Sigmoid colon (tissue), 6 donors: ENCODE measurements at regions not wholly inside any gene's neighbourhood (a gene's known extent, or its start where the extent isn't known, plus 50 kb on each side); places are given as distances from the start of the nearest gene placed in this dataset.

ENCODE experiments used
- DNase-seq: peaks from one replicate; pipeline ENCODE4 v3.0.0-alpha.2; 2019
- H3K27ac ChIP-seq, 4 donors: fragments of 200-600 bp; sonication (generic); one replicate each; pipeline ENCODE4 v1.5.1; 2016 to 2019; ENCODE audit warnings: mild to moderate bottlenecking in 1 of 4
- H3K27me3 ChIP-seq, 3 donors: fragments of 200-600 bp; sonication (generic); one replicate each; pipeline ENCODE4 v1.5.1; 2019; ENCODE audit warnings: mild to moderate bottlenecking in 1 of 3
- H3K36me3 ChIP-seq, 4 donors: fragments of 200-600 bp; sonication (generic); one replicate each; pipeline ENCODE4 v1.5.1; 2016 to 2019
- H3K4me1 ChIP-seq, 4 donors: fragments of 200-600 bp; sonication (generic); one replicate each; pipeline ENCODE4 v1.5.1; 2017 to 2019
- H3K4me3 ChIP-seq, 4 donors: fragments of 200-600 bp; sonication (generic); one replicate each; pipeline ENCODE4 v1.5.1; 2017 to 2019; ENCODE audit warnings: mild to moderate bottlenecking in 2 of 4, moderate library complexity in 1 of 4
- H3K9me3 ChIP-seq, 4 donors: fragments of 200-600 bp in 3 of 4; sonication (generic) in 3 of 4; one replicate each; pipeline versions ENCODE4 v1.5.1 to v1.6.1; 2013 to 2019
- CTCF ChIP-seq, 4 experiments: fragments of 450-650 bp in 3 of 4; fragments of 200-600 bp in 1 of 4; IDR thresholded peaks; one replicate each; pipeline ENCODE4 v1.5.1; 2016 to 2019; ENCODE audit warnings: antibody characterized with exemption in 4 of 4, mild to moderate bottlenecking in 3 of 4, moderate library complexity in 2 of 4
- EP300 ChIP-seq, 4 donors: sonication (generic); formaldehyde crosslinking; IDR thresholded peaks; one replicate each; pipeline ENCODE4 v1.6.1; 2017; ENCODE audit warnings: antibody characterized with exemption in 4 of 4
- POLR2A ChIP-seq, 2 donors: fragments of 450-650 bp; IDR thresholded peaks; one replicate each; pipeline ENCODE4 v1.6.1; 2016; ENCODE audit warnings: antibody characterized with exemption in 2 of 2, mild to moderate bottlenecking in 2 of 2, moderate library complexity in 2 of 2
- POLR2AphosphoS5 ChIP-seq, 4 donors: sonication (generic); formaldehyde crosslinking; IDR thresholded peaks; one replicate each; pipeline ENCODE4 v1.6.1; 2017; ENCODE audit warnings: antibody characterized with exemption in 4 of 4
- WGBS, 2 donors: extraction: QIAGEN DNeasy Blood & Tissue Kit; methylation state at CpG; one replicate each; pipeline ENCODE4 v1.1.7; 2013; 5-methylcytosine and 5-hydroxymethylcytosine counted together
- intact Hi-C: fragments of 100-400 bp; cut with DNase I; formaldehyde crosslinking; loops from one replicate; pipeline ENCODE4 v1.15.1; 2023
- donor health status: healthy with polysubstance abuse.
- donor health status: healthy.

- WGBS, 2 donors, result 91 to 97% methylated on average over 2 of the region's 2 CpGs
- intact Hi-C loops, result no loop called here
- TF ChIP-seq POLR2AphosphoS5 (IDR thresholded peaks at IDR 0.05) (no peak), CTCF (IDR thresholded peaks at IDR 0.05) (no peak), POLR2A (IDR thresholded peaks at IDR 0.05) (no peak), EP300 (IDR thresholded peaks at IDR 0.05) (no peak)
Observed at GRCh38 chr2:67268797-67269196, 128.3 kb upstream of the ETAA1 start.

GRCh38 chr2:67272195-67272594 is 124.9 kb upstream of the ETAA1 start:
- H3K36me3 ChIP-seq, result no peaks in the 10 kb centered on the region
- H3K9me3 ChIP-seq, result no peaks in the 10 kb centered on the region
- TF ChIP-seq EP300 (IDR thresholded peaks at IDR 0.05) (no peak), POLR2A (IDR thresholded peaks at IDR 0.05) (no peak), CTCF (IDR thresholded peaks at IDR 0.05) (no peak), POLR2AphosphoS5 (IDR thresholded peaks at IDR 0.05) (no peak)
- no peaks in the 10 kb centered on the region for H3K27me3 ChIP-seq
- intact Hi-C loops, result no loop called here
- H3K27ac ChIP-seq, result no peak overlapping the region
- DNase-seq, result no peak
- no peaks in the 10 kb centered on the region for H3K4me1 ChIP-seq
- WGBS, 2 donors, result 77 to 83% methylated on average over 4 of the region's 4 CpGs
- no peak overlapping the region for H3K4me3 ChIP-seq

More at GRCh38 chr2:67268797-67269196, 128.3 kb upstream of the ETAA1 start:
- H3K36me3 ChIP-seq, result no peaks in the 10 kb centered on the region
- no peak for DNase-seq
- no peaks in the 10 kb centered on the region for H3K4me1 ChIP-seq
- no peak overlapping the region for H3K27ac ChIP-seq
- no peaks in the 10 kb centered on the region for H3K9me3 ChIP-seq
- H3K27me3 ChIP-seq, result no peaks in the 10 kb centered on the region
- no peak overlapping the region for H3K4me3 ChIP-seq

- TF ChIP-seq POLR2AphosphoS5 (IDR thresholded peaks at IDR 0.05), result no peak
- TF ChIP-seq POLR2A (IDR thresholded peaks at IDR 0.05), result no peak
- TF ChIP-seq EP300 (IDR thresholded peaks at IDR 0.05), result no peak
- TF ChIP-seq CTCF (IDR thresholded peaks at IDR 0.05), result no peak
- intact Hi-C loops, result no loop called here
- no peak overlapping the region for H3K27ac ChIP-seq
Observed at GRCh38 chr2:67277450-67277849, 119.7 kb upstream of the ETAA1 start.

GRCh38 chr2:67281101-67281500 is 116.0 kb upstream of the ETAA1 start:
- DNase-seq, result no peak
- Histone ChIP-seq H3K27me3 (no peaks in the 10 kb centered on the region), H3K36me3 (no peaks in the 10 kb centered on the region), H3K4me3 (no peak overlapping the region), H3K27ac (no peak overlapping the region), H3K4me1 (peaks cover 0 to 6% (median 0%) of the 10 kb centered on the region in 4 donors), H3K9me3 (no peaks in the 10 kb centered on the region)
- WGBS, 2 donors, result 74 to 86% methylated on average over 2 of the region's 2 CpGs
- TF ChIP-seq EP300 (IDR thresholded peaks at IDR 0.05) (no peak), CTCF (IDR thresholded peaks at IDR 0.05) (no peak), POLR2AphosphoS5 (IDR thresholded peaks at IDR 0.05) (no peak), POLR2A (IDR thresholded peaks at IDR 0.05) (no peak)
- intact Hi-C loops, result no loop called here

More at GRCh38 chr2:67277450-67277849, 119.7 kb upstream of the ETAA1 start:
- no peak for DNase-seq
- WGBS, 2 donors, result 21 to 72% methylated on average over 7 of the region's 7 CpGs
- Histone ChIP-seq H3K4me1 (peaks cover 0 to 4% (median 0%) of the 10 kb centered on the region in 4 donors), H3K9me3 (no peaks in the 10 kb centered on the region), H3K36me3 (no peaks in the 10 kb centered on the region), H3K27me3 (no peaks in the 10 kb centered on the region), H3K4me3 (no peak overlapping the region)

- intact Hi-C loops, result no loop called here
- no peaks in the 10 kb centered on the region for H3K27me3 ChIP-seq
- H3K4me3 ChIP-seq, result no peak overlapping the region
- H3K27ac ChIP-seq, result no peak overlapping the region
- no peak for TF ChIP-seq EP300 (IDR thresholded peaks at IDR 0.05)
- TF ChIP-seq POLR2A (IDR thresholded peaks at IDR 0.05), result no peak
- no peak for TF ChIP-seq CTCF (IDR thresholded peaks at IDR 0.05)
- TF ChIP-seq POLR2AphosphoS5 (IDR thresholded peaks at IDR 0.05), result no peak
- peaks cover 0 to 6% (median 0%) of the 10 kb centered on the region in 4 donors for H3K4me1 ChIP-seq
- H3K36me3 ChIP-seq, result no peaks in the 10 kb centered on the region
- no peaks in the 10 kb centered on the region for H3K9me3 ChIP-seq
- DNase-seq, result no peak
Observed at GRCh38 chr2:67283641-67284040, 113.5 kb upstream of the ETAA1 start.
